T-helper 2 cell (primary cell): ENCODE measurements at regions not wholly inside any gene's neighbourhood (a gene's known extent, or its start where the extent isn't known, plus 50 kb on each side); places are given as distances from the start of the nearest gene placed in this dataset.
"Not testable (repeated sequence)": the region's sequence is repeated elsewhere in the genome, so short reads cannot be mapped to it uniquely, and the experiment has no call there.

ENCODE experiments used
- DNase-seq, 5 experiments: peaks; one replicate each; pipeline versions ENCODE4 v3.0.0 to v3.0.0-alpha.2; 2012 to 2022

GRCh38 chr1:9466780-9467758 is 72.2 kb upstream of the SLC25A33 start:
- no peak for DNase-seq

- DNase-seq: not testable (repeated sequence)
Observed at GRCh38 chr1:9469882-9470281, 69.4 kb upstream of the SLC25A33 start.

- no peak for DNase-seq
Observed at GRCh38 chr1:9471679-9472078, 67.6 kb upstream of the SLC25A33 start.

GRCh38 chr1:9472386-9473031 is 66.8 kb upstream of the SLC25A33 start:
- DNase-seq: no peak

- DNase-seq: no peak
Observed at GRCh38 chr1:9473032-9473807, 66.0 kb upstream of the SLC25A33 start.

GRCh38 chr1:9475061-9475627 is 64.1 kb upstream of the SLC25A33 start:
- DNase-seq: no peak

- no peak for DNase-seq
Observed at GRCh38 chr1:9476790-9477463, 62.3 kb upstream of the SLC25A33 start.

- DNase-seq: no peak
Observed at GRCh38 chr1:9477535-9477934, 61.7 kb upstream of the SLC25A33 start.

- no peak for DNase-seq
Observed at GRCh38 chr1:9478021-9478420, 61.2 kb upstream of the SLC25A33 start.

GRCh38 chr1:9481048-9481447 is 58.2 kb upstream of the SLC25A33 start:
- DNase-seq: no peak

GRCh38 chr1:9482403-9482802 is 56.9 kb upstream of the SLC25A33 start:
- DNase-seq: no peak

- DNase-seq: no peak
Observed at GRCh38 chr1:9482816-9483572, 56.3 kb upstream of the SLC25A33 start.

GRCh38 chr1:9486466-9487140 is 52.7 kb upstream of the SLC25A33 start:
- DNase-seq: no peak
